HG03196 (cell line): ENCODE measurements at regions not wholly inside any gene's neighbourhood (a gene's known extent, or its start where the extent isn't known, plus 50 kb on each side); places are given as distances from the start of the nearest gene placed in this dataset.

ENCODE experiments used
- ATAC-seq: cut with Tn5 transposase; IDR thresholded peaks from one replicate; pipeline ENCODE4 v1.9.1; 2021; ENCODE audit not compliant: unreplicated experiment

- no peak for ATAC-seq
Measured at GRCh38 chr7:17512181-17512675, 213.8 kb downstream of the AHR start.

DNA sequence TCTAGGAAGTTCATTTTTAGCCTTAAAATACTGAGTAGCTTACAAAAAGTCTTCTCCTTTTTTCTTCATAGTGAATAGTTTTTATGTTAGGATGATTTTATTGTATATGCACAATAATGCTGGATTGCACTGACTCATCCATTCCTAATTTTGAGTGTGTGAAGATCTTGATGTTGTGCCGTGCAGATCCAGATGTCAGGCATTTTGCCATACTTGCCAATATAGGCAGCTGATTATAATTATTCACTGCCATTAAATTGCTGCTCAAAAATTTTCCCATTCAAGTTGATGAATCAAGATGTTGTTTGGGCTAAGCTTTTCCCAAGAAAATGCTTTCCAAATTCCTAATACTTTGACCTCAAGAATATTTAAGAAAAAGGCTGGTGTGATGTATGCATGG lies 218.3 kb downstream of the AHR start:
- no peak for ATAC-seq

DNA sequence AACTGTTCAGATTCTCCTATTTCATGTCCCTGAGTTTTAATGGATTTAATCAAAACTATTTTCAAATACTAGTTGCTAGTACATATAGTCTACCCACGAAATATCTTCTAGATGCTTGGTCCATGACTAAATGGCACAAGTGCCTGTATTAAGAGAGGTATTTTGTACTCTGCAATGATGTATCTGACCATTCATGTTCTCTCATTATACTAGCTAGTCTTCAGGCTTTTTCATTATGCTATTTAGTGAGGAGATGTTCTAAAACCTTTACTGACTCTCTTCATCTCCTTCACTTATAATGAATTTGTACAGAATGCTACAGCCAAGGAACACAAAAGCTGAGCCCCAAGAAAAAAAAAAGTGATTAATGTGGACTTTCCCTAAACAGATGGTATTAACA lies 222.5 kb downstream of the AHR start:
- ATAC-seq, result no peak

DNA sequence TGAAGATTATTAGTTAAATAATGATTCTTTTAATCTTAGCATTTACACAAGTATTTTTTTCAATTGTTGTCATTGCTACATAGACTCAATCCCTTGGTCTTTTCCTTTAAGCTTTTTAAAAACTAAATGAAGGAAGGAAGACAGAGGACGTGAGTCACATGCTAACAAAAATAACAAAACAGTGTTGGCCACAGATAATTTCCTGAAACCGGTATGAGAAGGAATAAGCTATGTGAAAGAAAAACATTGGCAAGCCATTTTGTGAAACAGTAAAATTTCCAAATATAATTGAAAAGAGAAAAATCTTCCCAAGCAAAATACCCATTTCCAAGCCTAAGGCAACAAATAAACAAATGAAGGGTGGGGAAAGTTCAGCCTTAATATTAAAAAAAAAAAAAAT lies 223.0 kb downstream of the AHR start:
- no peak for ATAC-seq

- ATAC-seq, result no peak
Measured at GRCh38 chr7:17523813-17524739, 225.6 kb downstream of the AHR start.

GRCh38 chr7:17524746-17525145 lies 226.3 kb downstream of the AHR start:
- no peak for ATAC-seq

GRCh38 chr7:17526621-17527020 lies 228.2 kb downstream of the AHR start:
- ATAC-seq, result no peak

DNA sequence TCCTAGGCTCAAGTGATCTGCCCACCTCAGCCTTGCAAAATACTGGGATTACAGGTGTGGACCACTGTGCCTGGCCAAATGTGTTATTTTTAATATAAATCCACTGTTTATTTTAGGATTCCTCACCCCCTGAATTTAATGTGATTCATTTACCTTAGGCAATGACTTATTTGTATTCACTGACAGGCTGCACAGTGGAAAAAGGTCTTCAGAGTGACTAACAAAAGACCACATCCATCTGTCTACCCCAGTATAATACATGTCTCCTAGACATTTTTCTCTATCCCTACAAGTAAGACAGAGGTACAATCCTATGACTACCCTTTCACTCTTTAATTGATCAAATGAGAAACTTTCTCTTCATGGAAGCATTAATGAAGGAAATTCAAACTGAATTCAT lies 230.2 kb downstream of the AHR start:
- ATAC-seq, result no peak

GRCh38 chr7:17530244-17530643 lies 231.8 kb downstream of the AHR start:
- ATAC-seq, result no peak

DNA sequence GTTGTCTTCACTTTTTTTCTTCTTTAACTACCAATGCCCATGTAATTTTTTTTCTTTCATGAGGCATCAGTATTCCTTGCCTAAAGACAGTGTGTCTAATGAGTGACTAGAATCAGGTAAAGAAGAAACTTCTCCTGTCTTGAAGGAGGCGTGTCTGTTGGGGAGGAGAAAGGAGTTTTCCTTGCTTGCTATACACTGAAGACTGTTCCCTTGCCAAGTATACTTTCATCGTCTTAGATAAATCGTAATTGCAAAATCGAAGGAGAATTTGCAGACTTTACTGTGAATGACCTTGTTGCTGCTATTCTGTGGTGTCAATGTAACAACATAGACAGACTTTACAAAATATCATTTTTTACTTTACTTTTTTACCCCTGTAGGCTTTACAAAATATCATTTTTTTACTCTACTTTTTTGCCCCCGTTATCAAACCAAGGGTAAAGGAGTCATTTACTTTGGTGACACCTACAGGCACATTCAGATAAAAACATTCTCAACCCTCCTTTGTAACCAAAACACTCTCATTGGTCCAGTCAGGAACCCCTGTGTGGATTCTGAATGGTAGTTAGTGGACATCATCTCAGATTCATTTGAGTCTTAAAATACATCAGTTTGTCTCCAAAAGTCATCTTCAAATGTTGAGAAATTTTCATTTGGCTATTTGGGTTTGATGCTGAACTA lies 232.4 kb downstream of the AHR start:
- ATAC-seq, result peak; percentile 67

- ATAC-seq, result no peak
Measured at GRCh38 chr7:17532861-17533404, 234.5 kb downstream of the AHR start.

GRCh38 chr7:17534348-17534747 lies 235.9 kb downstream of the AHR start:
- no peak for ATAC-seq

- no peak for ATAC-seq
Measured at GRCh38 chr7:17535776-17536175, 237.3 kb downstream of the AHR start.

DNA sequence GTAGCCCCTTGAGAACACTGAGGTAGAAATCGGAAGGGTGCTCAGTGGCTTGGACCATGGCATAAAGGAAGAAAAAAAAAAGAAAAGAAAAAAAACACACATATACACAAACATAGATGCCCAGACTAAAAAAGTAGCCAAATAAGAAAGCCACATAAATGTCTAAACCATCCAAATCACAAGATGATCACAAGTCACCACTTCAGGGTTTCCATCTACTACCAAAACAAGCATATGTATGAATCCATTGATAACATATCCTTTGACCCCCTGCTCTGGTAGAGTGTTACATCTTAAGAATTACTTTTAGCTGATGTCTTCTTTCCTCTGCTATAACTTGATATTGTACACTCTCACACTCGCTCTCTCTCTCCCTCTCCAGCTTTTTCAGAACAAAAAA lies 245.9 kb downstream of the AHR start:
- ATAC-seq, result no peak

DNA sequence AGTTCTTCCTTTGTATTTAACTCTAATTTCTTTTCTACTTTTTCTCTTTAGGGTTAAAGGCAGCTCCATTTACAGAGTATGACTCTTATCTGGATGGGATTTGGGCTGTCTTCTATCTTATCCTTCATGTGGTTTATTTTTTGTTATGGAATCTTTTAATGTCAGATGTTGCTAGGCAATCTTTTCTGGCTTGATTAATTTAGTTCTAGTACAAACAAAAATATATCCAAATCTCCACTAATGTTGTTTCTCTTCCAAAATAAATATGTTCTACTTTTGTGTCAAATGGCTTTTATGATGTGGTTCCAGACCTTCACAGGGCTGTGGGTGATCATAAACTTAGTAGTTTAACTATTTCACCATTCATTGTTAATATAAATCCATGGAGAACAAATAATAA lies 246.9 kb downstream of the AHR start:
- no peak for ATAC-seq

GRCh38 chr7:17546189-17546588 lies 247.7 kb downstream of the AHR start:
- ATAC-seq, result no peak

DNA sequence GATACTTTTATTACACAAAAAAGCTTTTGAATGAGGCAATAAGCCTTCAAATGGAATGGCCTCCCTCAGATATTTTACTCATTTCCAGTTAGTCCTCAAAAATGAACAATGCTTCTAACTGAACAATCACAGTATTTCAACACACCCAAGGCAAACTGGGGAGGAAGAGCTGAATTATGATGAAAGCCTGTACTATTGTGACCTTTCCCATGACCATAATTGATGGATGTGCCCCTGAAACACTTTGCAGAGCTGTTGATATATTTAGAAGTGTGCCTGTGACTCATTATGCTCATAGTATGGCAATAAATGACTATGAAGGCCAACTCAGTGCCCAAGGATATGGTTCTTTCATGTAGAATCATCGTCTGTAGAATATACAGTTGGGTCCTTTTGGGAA lies 248.1 kb downstream of the AHR start:
- no peak for ATAC-seq

DNA sequence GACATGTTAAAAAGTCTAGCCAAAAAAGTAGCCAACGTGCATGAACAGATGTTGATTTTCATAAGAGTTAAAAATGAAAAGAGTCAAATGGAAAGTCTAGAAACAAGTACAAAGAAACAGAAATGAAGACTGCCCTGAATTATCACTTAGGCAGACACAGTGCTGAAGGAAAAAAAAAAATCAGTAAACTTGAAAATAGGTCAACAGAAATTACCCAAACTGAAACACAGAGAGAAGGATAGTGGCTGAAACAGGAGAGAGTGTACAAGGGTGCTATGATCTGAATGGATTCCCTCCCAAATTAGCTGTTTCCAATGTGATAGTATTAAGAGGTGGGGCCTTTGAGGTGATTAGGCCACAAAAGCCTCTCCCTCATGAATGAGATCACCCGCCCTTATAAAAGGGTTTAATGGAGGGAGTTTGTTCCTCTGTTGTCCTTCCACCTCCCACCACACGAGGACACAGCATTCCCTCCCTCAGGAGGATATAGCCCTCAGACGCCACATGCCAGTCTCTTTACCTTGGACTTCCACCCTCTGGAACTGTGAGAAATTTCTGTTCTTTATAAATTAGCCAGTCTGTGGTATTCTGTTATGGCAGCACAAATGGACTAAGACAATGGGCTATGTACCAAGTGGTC lies 249.7 kb downstream of the AHR start:
- ATAC-seq, result no peak

DNA sequence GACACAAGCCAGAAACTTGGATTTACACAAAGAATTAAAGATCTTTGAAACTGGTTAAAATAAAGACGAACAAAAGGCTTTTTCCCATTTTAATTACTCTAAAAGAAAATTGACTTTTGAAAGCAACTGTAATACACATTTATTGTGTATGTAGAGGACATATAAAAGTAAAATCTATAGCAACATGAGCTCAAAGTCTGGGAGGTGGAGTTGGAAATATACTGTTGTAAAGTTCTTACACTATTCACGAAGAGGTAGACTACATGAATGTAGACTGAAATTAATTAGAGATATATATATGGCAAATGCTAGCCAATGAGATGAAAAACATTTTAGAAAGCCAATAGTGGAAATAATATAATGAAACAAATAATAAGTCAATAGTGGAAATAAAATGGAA lies 251.0 kb downstream of the AHR start:
- ATAC-seq, result no peak

GRCh38 chr7:17552373-17552772 lies 253.9 kb downstream of the AHR start:
- ATAC-seq, result no peak

DNA sequence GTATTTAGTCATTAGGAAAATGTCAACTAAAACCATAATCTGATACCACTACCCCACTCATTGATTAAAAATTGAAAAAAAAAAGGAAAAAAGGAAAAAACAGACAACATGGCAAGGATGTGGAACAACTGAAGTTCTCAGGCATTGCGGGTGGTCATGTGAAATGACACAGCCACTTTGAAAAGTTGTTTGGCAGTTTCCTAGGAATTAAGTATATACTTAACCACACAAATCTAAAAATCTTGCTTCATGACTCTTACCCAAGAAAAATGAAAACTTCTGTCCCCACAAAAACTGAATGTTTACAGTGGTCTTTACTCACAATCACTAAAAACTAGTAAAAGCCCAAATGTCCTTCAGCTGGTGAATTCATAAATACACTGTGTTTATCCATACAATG lies 254.5 kb downstream of the AHR start:
- ATAC-seq, result no peak
